CD4-positive, CD25-positive, alpha-beta regulatory T cell (primary cell): ENCODE measurements at regions not wholly inside any gene's neighbourhood (a gene's known extent, or its start where the extent isn't known, plus 50 kb on each side); places are given as distances from the start of the nearest gene placed in this dataset.

Experiments
- ATAC-seq, 2 donors: fragments of 150-1000 bp; cut with Tn5 transposase; one replicate each; pipeline ENCODE4 v1.10.0; 2021; ENCODE audit warnings: low read depth in 2 of 2, moderate number of reproducible peaks in 2 of 2, moderate library complexity in 1 of 2
- DNase-seq, 3 donors: peaks; one replicate each; pipeline versions ENCODE4 v3.0.0 to v3.0.0-alpha.2; 2012 to 2022; ENCODE audit warnings: mixed read lengths in 1 of 3
- H3K27ac ChIP-seq: one replicate; pipeline ENCODE4 v1.7.0; 2013; ENCODE audit warnings: mild to moderate bottlenecking, low read length; ENCODE audit not compliant: insufficient read depth, poor library complexity, severe bottlenecking
- H3K27me3 ChIP-seq: one replicate; pipeline ENCODE4 v1.7.0; 2013; ENCODE audit warnings: low read length; ENCODE audit not compliant: control insufficient read depth, insufficient read depth
- H3K36me3 ChIP-seq: one replicate; pipeline ENCODE4 v1.7.0; 2013; ENCODE audit warnings: mild to moderate bottlenecking, low read length, moderate library complexity; ENCODE audit not compliant: control insufficient read depth, insufficient read depth
- H3K4me1 ChIP-seq: 2 replicates; pipeline ENCODE4 v1.7.0; 2013; ENCODE audit warnings: mild to moderate bottlenecking, low read length; ENCODE audit not compliant: insufficient read depth, control insufficient read depth, poor library complexity, severe bottlenecking
- H3K4me3 ChIP-seq: one replicate; pipeline ENCODE4 v1.7.0; 2013; ENCODE audit warnings: low read depth, mild to moderate bottlenecking, low read length, moderate library complexity
- H3K9me3 ChIP-seq, 2 experiments: 1 replicate in 1 of 2; 2 replicates in 1 of 2; pipeline ENCODE4 v1.7.0; 2013; ENCODE audit warnings: low read length in 2 of 2, mild to moderate bottlenecking in 1 of 2, moderate library complexity in 1 of 2; ENCODE audit not compliant: control insufficient read depth in 2 of 2
- H3K27ac Mint-ChIP-seq, 3 donors: one replicate each; pipeline ENCODE4 v1.8.0; 2020 to 2022; ENCODE audit warnings: mild to moderate bottlenecking in 3 of 3, mixed read lengths in 3 of 3, moderate library complexity in 2 of 3
- H3K27me3 Mint-ChIP-seq: one replicate; pipeline ENCODE4 v1.8.0; 2022; ENCODE audit warnings: mild to moderate bottlenecking, mixed read lengths
- H3K36me3 Mint-ChIP-seq: one replicate; pipeline ENCODE4 v1.8.0; 2020; ENCODE audit warnings: mixed read lengths
- H3K4me1 Mint-ChIP-seq, 4 donors: one replicate each; pipeline ENCODE4 v1.8.0; 2020 to 2022; ENCODE audit warnings: mixed read lengths in 4 of 4, mild to moderate bottlenecking in 1 of 4
- H3K4me3 Mint-ChIP-seq, 4 donors: one replicate each; pipeline ENCODE4 v1.8.0; 2020 to 2022; ENCODE audit warnings: mild to moderate bottlenecking in 4 of 4, mixed read lengths in 4 of 4, moderate library complexity in 3 of 4
- H3K9me3 Mint-ChIP-seq, 7 donors: one replicate each; pipeline ENCODE4 v1.8.0; 2020 to 2022; ENCODE audit warnings: mixed read lengths in 7 of 7, mild to moderate bottlenecking in 3 of 7, moderate library complexity in 2 of 7

DNA sequence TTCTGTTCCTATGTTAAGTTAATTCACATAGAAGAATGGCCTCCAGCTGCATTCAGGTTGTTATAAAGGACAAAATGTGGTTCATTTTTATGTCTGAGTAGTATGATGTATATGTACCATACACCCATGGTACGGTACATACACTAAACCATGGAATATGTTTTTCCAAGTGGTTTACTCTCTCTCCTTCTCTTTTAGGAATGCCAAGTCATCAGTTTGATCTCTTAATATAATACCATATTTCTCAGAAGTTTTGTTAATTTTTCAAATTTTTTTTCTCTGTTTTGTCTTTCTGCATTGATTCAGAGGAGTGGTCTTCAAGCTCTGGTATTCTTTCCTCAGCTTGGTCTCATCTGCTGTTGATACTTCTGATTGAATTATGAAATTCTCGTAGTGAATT is 230.9 kb downstream of the DSEL start:
- ATAC-seq = no peak
- Mint-ChIP-seq H3K9me3 (peaks cover 0 to 7% (median 0%) of the 10 kb centered on the region in 7 donors), H3K4me3 (no peak overlapping the region), H3K27ac (no peak overlapping the region), H3K36me3 (no peaks in the 10 kb centered on the region), H3K27me3 (no peaks in the 10 kb centered on the region), H3K4me1 (no peaks in the 10 kb centered on the region)
- H3K27ac ChIP-seq = no peak overlapping the region
- H3K27me3 ChIP-seq = no peaks in the 10 kb centered on the region
- no peaks in the 10 kb centered on the region for H3K9me3 ChIP-seq
- no peaks in the 10 kb centered on the region for H3K4me1 ChIP-seq
- no peaks in the 10 kb centered on the region for H3K36me3 ChIP-seq
- H3K4me3 ChIP-seq = no peak overlapping the region
- DNase-seq = no peak

DNA sequence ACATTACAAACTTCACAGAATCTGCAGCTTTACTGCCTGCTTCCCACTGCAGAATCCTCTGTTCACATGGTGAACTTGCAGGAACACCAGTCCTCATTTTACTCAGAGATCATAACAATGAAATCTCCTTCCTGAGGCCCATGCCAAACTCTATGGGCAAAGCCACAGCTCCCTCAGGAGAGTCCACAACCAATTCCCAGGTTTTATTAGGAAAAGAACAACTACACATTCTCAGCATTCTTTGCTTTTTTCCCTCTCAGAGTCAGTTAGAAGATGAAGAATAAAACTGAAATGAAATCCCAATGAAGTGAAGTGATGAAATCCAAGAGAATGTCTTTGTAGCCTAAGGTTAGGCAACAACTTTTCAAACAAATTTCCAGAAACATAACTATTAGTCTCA is 233.7 kb downstream of the DSEL start:
- H3K9me3 ChIP-seq = no peaks in the 10 kb centered on the region
- no peaks in the 10 kb centered on the region for H3K27me3 Mint-ChIP-seq
- H3K4me1 ChIP-seq = no peaks in the 10 kb centered on the region
- H3K27ac ChIP-seq = no peak overlapping the region
- H3K4me1 Mint-ChIP-seq = no peaks in the 10 kb centered on the region
- H3K4me3 Mint-ChIP-seq = no peak overlapping the region
- no peak overlapping the region for H3K4me3 ChIP-seq
- no peak for ATAC-seq
- H3K36me3 ChIP-seq = no peaks in the 10 kb centered on the region
- no peaks in the 10 kb centered on the region for H3K27me3 ChIP-seq
- H3K27ac Mint-ChIP-seq = no peak overlapping the region
- no peak for DNase-seq
- H3K9me3 Mint-ChIP-seq = peaks cover 0 to 9% (median 1%) of the 10 kb centered on the region in 7 donors
- no peaks in the 10 kb centered on the region for H3K36me3 Mint-ChIP-seq

DNA sequence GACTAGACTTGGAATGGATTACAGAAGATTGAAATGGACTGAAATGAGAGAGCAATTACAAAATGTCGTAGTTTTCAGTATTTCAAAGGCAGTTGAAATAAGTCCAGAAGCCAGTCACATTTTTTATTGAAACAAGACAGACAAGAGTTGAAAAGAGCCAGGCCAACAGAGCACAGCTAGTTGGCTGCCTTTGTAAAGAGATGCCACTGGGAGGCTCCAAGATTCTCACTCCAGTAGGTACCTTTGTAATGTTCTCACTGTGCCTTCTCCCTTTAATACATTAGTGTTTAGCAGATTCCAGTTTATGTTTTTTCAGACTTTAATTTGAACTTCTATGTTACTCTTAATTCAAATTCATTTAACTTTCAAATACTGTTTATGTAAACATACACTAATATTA is 234.8 kb downstream of the DSEL start:
- H3K36me3 Mint-ChIP-seq = no peaks in the 10 kb centered on the region
- no peak overlapping the region for H3K27ac Mint-ChIP-seq
- peaks cover 0 to 5% (median 1%) of the 10 kb centered on the region in 7 donors for H3K9me3 Mint-ChIP-seq
- H3K27ac ChIP-seq = no peak overlapping the region
- no peak overlapping the region for H3K4me3 ChIP-seq
- no peaks in the 10 kb centered on the region for H3K9me3 ChIP-seq
- no peak for ATAC-seq
- no peaks in the 10 kb centered on the region for H3K36me3 ChIP-seq
- H3K4me3 Mint-ChIP-seq = no peak overlapping the region
- no peaks in the 10 kb centered on the region for H3K27me3 Mint-ChIP-seq
- no peaks in the 10 kb centered on the region for H3K4me1 ChIP-seq
- no peak for DNase-seq
- H3K27me3 ChIP-seq = no peaks in the 10 kb centered on the region
- no peaks in the 10 kb centered on the region for H3K4me1 Mint-ChIP-seq

DNA sequence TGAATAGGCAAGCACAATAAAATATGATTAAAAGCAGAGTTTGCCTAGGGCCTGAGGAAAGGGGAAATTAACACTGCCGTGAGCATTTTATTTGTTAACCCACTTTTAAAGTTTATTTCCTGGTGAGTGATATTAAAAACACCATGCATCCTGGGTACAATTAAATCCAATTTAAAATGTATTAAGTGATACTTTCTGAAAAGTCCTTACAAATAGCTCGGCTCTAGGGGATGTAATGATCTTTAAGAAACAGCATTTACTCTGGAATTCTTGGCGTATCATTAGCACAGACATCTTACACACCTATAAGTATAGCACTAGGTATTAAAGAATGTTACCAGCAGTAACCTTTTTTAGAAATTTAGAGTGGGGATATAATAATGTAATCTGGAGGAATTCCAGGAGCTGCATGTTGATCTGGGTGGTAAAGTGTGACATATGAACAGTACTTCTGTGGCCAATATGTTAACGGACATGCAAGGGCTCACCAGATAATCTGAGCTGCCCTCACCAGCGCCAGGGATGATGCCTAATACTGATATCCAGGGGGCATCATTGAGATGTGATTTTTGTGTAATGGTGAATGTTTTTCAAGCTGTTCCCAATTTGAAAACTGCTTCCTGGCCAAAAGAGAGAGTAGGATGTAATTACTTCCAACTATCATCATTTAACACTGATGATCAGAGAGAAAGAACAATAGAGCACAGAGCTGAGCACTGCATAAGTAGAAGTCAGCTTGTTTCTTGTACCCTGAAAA is 235.9 kb downstream of the DSEL start:
- no peak overlapping the region for H3K27ac Mint-ChIP-seq
- H3K27me3 Mint-ChIP-seq = no peaks in the 10 kb centered on the region
- no peak overlapping the region for H3K4me3 Mint-ChIP-seq
- ATAC-seq = no peak
- DNase-seq = no peak
- no peak overlapping the region for H3K27ac ChIP-seq
- no peaks in the 10 kb centered on the region for H3K27me3 ChIP-seq
- H3K9me3 Mint-ChIP-seq = peaks cover 0 to 5% (median 1%) of the 10 kb centered on the region in 7 donors
- H3K36me3 ChIP-seq = no peaks in the 10 kb centered on the region
- no peaks in the 10 kb centered on the region for H3K4me1 Mint-ChIP-seq
- H3K9me3 ChIP-seq = no peaks in the 10 kb centered on the region
- H3K4me1 ChIP-seq = no peaks in the 10 kb centered on the region
- no peaks in the 10 kb centered on the region for H3K36me3 Mint-ChIP-seq
- H3K4me3 ChIP-seq = no peak overlapping the region

DNA sequence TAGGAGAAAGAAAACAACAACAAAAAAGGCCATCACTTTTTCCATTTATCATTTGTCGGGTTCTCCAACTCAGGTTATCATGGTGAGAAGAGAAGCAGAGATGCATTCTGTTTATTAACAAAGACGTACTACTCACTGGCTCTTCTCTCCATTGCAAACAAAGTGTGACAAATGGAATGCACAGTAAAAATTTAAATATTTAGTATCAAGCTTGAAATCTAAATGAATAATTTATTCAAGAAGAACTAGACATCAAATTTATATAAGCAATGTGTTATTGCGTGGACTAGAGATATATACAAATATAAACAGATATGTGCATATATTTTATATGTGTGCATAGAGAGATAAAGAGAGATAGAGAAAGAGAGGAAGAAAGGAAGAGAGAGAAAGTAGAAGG is 236.5 kb downstream of the DSEL start:
- no peak overlapping the region for H3K27ac ChIP-seq
- Mint-ChIP-seq H3K27me3 (no peaks in the 10 kb centered on the region), H3K9me3 (peaks cover 0 to 3% (median 0%) of the 10 kb centered on the region in 7 donors), H3K4me3 (no peak overlapping the region), H3K27ac (no peak overlapping the region), H3K36me3 (no peaks in the 10 kb centered on the region), H3K4me1 (no peaks in the 10 kb centered on the region)
- ATAC-seq (no peak), DNase-seq (no peak)
- H3K4me3 ChIP-seq = no peak overlapping the region
- H3K4me1 ChIP-seq = no peaks in the 10 kb centered on the region
- H3K36me3 ChIP-seq = no peaks in the 10 kb centered on the region
- H3K9me3 ChIP-seq = no peaks in the 10 kb centered on the region
- H3K27me3 ChIP-seq = no peaks in the 10 kb centered on the region

DNA sequence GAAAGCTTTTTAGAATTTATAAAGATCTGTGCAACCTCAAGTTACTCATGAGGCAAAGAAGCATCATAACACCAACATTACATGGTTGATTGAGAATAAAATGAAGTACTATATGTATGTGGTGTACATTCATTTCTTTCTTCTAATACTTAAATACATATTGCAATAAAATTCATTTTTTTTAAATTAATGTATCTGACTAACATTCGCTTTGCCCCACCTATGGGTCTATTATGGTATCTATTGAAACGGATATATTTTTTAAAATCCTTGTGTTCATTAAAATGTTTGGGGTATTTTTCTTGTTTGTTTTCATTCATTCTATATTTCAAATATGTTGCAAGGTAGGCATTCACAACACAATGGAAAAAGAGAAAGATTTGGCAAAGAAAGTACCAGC is 237.5 kb downstream of the DSEL start:
- H3K4me1 ChIP-seq = no peaks in the 10 kb centered on the region
- H3K36me3 Mint-ChIP-seq = no peaks in the 10 kb centered on the region
- no peaks in the 10 kb centered on the region for H3K4me1 Mint-ChIP-seq
- H3K36me3 ChIP-seq = no peaks in the 10 kb centered on the region
- H3K27ac ChIP-seq = no peak overlapping the region
- H3K27me3 ChIP-seq = no peaks in the 10 kb centered on the region
- peaks cover 0 to 3% (median 0%) of the 10 kb centered on the region in 7 donors for H3K9me3 Mint-ChIP-seq
- DNase-seq (no peak), ATAC-seq (no peak)
- no peaks in the 10 kb centered on the region for H3K9me3 ChIP-seq
- H3K4me3 Mint-ChIP-seq = no peak overlapping the region
- H3K4me3 ChIP-seq = no peak overlapping the region
- H3K27ac Mint-ChIP-seq = no peak overlapping the region
- H3K27me3 Mint-ChIP-seq = no peaks in the 10 kb centered on the region

DNA sequence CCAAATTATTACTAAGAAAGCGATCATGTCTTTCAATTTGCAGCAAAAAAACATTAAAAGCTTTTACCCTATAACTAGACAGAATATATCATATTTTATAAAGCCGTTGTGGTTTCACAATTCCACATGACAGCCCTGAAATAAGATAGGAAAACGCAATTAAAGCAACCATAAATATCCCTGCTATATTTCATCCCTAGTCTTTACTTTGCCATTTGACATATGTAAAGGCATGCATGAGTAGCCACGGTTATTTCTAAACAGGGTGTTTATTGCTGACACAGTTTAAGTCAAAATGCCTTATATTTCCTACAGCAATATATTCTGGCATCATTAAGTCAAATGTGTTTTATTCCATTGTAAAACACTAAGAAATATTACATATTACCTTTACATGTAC is 239.9 kb downstream of the DSEL start:
- Mint-ChIP-seq H3K36me3 (no peaks in the 10 kb centered on the region), H3K27me3 (no peaks in the 10 kb centered on the region), H3K4me1 (no peaks in the 10 kb centered on the region), H3K4me3 (no peak overlapping the region), H3K9me3 (peaks cover 0 to 2% (median 1%) of the 10 kb centered on the region in 7 donors), H3K27ac (no peak overlapping the region)
- no peak for ATAC-seq
- no peaks in the 10 kb centered on the region for H3K4me1 ChIP-seq
- DNase-seq = no peak
- H3K27me3 ChIP-seq = no peaks in the 10 kb centered on the region
- H3K4me3 ChIP-seq = no peak overlapping the region
- no peaks in the 10 kb centered on the region for H3K9me3 ChIP-seq
- H3K36me3 ChIP-seq = no peaks in the 10 kb centered on the region
- H3K27ac ChIP-seq = no peak overlapping the region

DNA sequence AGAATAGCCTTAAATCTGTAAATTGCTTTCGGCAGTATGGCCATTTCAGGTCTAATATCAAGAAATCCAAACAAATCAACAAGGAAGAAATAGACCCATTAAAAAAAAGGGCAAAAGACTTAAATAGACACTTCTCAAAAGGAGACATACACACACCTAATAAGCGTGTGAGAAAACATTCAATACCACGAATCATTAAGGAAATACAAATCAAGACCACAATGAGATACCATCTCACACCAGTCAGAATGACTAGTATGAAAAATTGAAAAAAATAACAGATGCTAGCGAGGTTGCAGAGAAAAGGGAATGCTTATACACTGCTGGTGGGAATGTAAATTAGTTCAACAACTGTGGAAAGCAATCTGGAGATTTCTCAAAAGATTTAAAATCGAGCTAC is 243.2 kb downstream of the DSEL start:
- Histone ChIP-seq H3K27ac (no peak overlapping the region), H3K4me3 (no peak overlapping the region), H3K4me1 (no peaks in the 10 kb centered on the region), H3K36me3 (no peaks in the 10 kb centered on the region), H3K9me3 (no peaks in the 10 kb centered on the region), H3K27me3 (no peaks in the 10 kb centered on the region)
- peaks cover 4% of the 10 kb centered on the region for H3K27me3 Mint-ChIP-seq
- no peak for DNase-seq
- H3K4me1 Mint-ChIP-seq = no peaks in the 10 kb centered on the region
- ATAC-seq = no peak
- H3K9me3 Mint-ChIP-seq = peaks cover 0 to 3% (median 0%) of the 10 kb centered on the region in 7 donors
- H3K27ac Mint-ChIP-seq = no peak overlapping the region
- no peak overlapping the region for H3K4me3 Mint-ChIP-seq
- H3K36me3 Mint-ChIP-seq = no peaks in the 10 kb centered on the region
